GM23338 (cell line): ENCODE measurements at regions not wholly inside any gene's neighbourhood (a gene's known extent, or its start where the extent isn't known, plus 50 kb on each side); places are given as distances from the start of the nearest gene placed in this dataset.

Experiments
- CREB1 ChIP-seq: fragments of 250-450 bp; sonication (Bioruptor Pico); IDR thresholded peaks from 2 replicates; pipeline ENCODE4 v1.5.0; 2020; ENCODE audit warnings: low read depth, mild to moderate bottlenecking, moderate library complexity
- EZH2 ChIP-seq: fragments of 200-600 bp; sonication (generic); IDR thresholded peaks from one replicate; pipeline ENCODE4 v1.8.0; 2017; ENCODE audit warnings: antibody characterized with exemption, mild to moderate bottlenecking, low read depth; ENCODE audit not compliant: unreplicated experiment
- EZH2phosphoT487 ChIP-seq: fragments of 200-600 bp; sonication (generic); IDR thresholded peaks from one replicate; pipeline ENCODE4 v1.8.1; 2018; ENCODE audit warnings: antibody characterized with exemption; ENCODE audit not compliant: unreplicated experiment
- JUNB ChIP-seq: IDR thresholded peaks from one replicate; pipeline ENCODE4 v1.6.1; 2016; ENCODE audit warnings: antibody characterized with exemption; ENCODE audit not compliant: unreplicated experiment
- NANOG ChIP-seq: IDR thresholded peaks from 2 replicates; pipeline ENCODE4 v1.6.1; 2016; ENCODE audit warnings: antibody characterized with exemption, borderline replicate concordance
- POLR2AphosphoS5 ChIP-seq: IDR thresholded peaks from 2 replicates; pipeline ENCODE4 v1.6.1; 2016; ENCODE audit warnings: antibody characterized with exemption, low read depth
- STAT1 ChIP-seq: IDR thresholded peaks from one replicate; pipeline ENCODE4 v1.6.1; 2016; ENCODE audit warnings: antibody characterized with exemption; ENCODE audit not compliant: unreplicated experiment
- ZNF114 ChIP-seq: fragments of 250-450 bp; sonication (Bioruptor Pico); IDR thresholded peaks from 2 replicates; pipeline ENCODE4 v1.5.0; 2020; ENCODE audit warnings: mild to moderate bottlenecking, moderate library complexity
- TF ChIP-seq, protein P1 (sequence below), 2 experiments: fragments of 200-600 bp in 1 of 2; sonication (generic) in 1 of 2; conservative IDR thresholded peaks; 2 replicates each; pipeline versions ENCODE4 v1.5.1 to v1.6.1; 2016 to 2017; ENCODE audit warnings: antibody characterized with exemption in 2 of 2, low read depth in 2 of 2, mild to moderate bottlenecking in 2 of 2, moderate library complexity in 1 of 2
- TF ChIP-seq, protein P2 (sequence below): IDR thresholded peaks from one replicate; pipeline ENCODE4 v1.6.1; 2018; ENCODE audit warnings: antibody characterized with exemption; ENCODE audit not compliant: unreplicated experiment
- TF ChIP-seq, protein P3 (sequence below): fragments of 250-450 bp; sonication (Bioruptor Pico); IDR thresholded peaks from 2 replicates; pipeline ENCODE4 v1.5.0; 2020; ENCODE audit warnings: mild to moderate bottlenecking, moderate library complexity

DNA sequence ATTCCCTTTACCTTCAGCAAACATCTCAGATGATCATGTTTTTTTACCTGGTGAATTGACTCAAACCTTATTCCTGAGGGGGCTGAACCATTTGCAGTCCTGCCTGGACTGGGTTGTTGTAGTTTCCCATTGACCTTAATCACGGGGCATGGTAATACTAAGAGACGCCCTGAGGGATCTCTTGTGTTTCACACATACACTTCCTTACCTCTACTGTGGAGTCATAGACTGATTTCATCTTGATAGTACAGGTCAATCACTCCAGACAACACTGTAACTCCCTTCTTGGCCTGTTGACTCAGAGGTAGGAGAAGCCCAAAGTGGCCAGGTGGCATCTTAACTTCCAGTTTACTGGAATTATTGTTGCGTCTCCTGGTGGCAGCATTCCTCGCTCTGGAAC, 1064.0 kb upstream of the PCDH10 start:
- TF ChIP-seq, protein P1, sequence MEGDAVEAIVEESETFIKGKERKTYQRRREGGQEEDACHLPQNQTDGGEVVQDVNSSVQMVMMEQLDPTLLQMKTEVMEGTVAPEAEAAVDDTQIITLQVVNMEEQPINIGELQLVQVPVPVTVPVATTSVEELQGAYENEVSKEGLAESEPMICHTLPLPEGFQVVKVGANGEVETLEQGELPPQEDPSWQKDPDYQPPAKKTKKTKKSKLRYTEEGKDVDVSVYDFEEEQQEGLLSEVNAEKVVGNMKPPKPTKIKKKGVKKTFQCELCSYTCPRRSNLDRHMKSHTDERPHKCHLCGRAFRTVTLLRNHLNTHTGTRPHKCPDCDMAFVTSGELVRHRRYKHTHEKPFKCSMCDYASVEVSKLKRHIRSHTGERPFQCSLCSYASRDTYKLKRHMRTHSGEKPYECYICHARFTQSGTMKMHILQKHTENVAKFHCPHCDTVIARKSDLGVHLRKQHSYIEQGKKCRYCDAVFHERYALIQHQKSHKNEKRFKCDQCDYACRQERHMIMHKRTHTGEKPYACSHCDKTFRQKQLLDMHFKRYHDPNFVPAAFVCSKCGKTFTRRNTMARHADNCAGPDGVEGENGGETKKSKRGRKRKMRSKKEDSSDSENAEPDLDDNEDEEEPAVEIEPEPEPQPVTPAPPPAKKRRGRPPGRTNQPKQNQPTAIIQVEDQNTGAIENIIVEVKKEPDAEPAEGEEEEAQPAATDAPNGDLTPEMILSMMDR (conservative IDR thresholded peaks at IDR 0.05; ENCODE audit: low read depth in 2 of 2) = no peak
- TF ChIP-seq EZH2 (no peak), EZH2phosphoT487 (no peak), POLR2AphosphoS5 (no peak), JUNB (no peak), ZNF114 (CRISPR knock-in tag) (no peak), CREB1 (no peak), STAT1 (no peak), NANOG (no peak)
- TF ChIP-seq, protein P2, sequence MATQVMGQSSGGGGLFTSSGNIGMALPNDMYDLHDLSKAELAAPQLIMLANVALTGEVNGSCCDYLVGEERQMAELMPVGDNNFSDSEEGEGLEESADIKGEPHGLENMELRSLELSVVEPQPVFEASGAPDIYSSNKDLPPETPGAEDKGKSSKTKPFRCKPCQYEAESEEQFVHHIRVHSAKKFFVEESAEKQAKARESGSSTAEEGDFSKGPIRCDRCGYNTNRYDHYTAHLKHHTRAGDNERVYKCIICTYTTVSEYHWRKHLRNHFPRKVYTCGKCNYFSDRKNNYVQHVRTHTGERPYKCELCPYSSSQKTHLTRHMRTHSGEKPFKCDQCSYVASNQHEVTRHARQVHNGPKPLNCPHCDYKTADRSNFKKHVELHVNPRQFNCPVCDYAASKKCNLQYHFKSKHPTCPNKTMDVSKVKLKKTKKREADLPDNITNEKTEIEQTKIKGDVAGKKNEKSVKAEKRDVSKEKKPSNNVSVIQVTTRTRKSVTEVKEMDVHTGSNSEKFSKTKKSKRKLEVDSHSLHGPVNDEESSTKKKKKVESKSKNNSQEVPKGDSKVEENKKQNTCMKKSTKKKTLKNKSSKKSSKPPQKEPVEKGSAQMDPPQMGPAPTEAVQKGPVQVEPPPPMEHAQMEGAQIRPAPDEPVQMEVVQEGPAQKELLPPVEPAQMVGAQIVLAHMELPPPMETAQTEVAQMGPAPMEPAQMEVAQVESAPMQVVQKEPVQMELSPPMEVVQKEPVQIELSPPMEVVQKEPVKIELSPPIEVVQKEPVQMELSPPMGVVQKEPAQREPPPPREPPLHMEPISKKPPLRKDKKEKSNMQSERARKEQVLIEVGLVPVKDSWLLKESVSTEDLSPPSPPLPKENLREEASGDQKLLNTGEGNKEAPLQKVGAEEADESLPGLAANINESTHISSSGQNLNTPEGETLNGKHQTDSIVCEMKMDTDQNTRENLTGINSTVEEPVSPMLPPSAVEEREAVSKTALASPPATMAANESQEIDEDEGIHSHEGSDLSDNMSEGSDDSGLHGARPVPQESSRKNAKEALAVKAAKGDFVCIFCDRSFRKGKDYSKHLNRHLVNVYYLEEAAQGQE = no peak
- TF ChIP-seq, protein P3, sequence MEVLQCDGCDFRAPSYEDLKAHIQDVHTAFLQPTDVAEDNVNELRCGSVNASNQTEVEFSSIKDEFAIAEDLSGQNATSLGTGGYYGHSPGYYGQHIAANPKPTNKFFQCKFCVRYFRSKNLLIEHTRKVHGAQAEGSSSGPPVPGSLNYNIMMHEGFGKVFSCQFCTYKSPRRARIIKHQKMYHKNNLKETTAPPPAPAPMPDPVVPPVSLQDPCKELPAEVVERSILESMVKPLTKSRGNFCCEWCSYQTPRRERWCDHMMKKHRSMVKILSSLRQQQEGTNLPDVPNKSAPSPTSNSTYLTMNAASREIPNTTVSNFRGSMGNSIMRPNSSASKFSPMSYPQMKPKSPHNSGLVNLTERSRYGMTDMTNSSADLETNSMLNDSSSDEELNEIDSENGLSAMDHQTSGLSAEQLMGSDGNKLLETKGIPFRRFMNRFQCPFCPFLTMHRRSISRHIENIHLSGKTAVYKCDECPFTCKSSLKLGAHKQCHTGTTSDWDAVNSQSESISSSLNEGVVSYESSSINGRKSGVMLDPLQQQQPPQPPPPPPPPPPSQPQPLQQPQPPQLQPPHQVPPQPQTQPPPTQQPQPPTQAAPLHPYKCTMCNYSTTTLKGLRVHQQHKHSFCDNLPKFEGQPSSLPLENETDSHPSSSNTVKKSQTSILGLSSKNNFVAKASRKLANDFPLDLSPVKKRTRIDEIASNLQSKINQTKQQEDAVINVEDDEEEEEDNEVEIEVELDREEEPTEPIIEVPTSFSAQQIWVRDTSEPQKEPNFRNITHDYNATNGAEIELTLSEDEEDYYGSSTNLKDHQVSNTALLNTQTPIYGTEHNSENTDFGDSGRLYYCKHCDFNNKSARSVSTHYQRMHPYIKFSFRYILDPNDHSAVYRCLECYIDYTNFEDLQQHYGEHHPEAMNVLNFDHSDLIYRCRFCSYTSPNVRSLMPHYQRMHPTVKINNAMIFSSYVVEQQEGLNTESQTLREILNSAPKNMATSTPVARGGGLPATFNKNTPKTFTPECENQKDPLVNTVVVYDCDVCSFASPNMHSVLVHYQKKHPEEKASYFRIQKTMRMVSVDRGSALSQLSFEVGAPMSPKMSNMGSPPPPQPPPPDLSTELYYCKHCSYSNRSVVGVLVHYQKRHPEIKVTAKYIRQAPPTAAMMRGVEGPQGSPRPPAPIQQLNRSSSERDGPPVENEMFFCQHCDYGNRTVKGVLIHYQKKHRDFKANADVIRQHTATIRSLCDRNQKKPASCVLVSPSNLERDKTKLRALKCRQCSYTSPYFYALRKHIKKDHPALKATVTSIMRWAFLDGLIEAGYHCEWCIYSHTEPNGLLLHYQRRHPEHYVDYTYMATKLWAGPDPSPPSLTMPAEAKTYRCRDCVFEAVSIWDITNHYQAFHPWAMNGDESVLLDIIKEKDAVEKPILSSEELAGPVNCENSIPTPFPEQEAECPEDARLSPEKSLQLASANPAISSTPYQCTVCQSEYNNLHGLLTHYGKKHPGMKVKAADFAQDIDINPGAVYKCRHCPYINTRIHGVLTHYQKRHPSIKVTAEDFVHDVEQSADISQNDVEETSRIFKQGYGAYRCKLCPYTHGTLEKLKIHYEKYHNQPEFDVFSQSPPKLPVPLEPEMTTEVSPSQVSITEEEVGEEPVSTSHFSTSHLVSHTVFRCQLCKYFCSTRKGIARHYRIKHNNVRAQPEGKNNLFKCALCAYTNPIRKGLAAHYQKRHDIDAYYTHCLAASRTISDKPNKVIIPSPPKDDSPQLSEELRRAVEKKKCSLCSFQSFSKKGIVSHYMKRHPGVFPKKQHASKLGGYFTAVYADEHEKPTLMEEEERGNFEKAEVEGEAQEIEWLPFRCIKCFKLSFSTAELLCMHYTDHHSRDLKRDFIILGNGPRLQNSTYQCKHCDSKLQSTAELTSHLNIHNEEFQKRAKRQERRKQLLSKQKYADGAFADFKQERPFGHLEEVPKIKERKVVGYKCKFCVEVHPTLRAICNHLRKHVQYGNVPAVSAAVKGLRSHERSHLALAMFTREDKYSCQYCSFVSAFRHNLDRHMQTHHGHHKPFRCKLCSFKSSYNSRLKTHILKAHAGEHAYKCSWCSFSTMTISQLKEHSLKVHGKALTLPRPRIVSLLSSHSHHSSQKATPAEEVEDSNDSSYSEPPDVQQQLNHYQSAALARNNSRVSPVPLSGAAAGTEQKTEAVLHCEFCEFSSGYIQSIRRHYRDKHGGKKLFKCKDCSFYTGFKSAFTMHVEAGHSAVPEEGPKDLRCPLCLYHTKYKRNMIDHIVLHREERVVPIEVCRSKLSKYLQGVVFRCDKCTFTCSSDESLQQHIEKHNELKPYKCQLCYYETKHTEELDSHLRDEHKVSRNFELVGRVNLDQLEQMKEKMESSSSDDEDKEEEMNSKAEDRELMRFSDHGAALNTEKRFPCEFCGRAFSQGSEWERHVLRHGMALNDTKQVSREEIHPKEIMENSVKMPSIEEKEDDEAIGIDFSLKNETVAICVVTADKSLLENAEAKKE (CRISPR knock-in tag) = no peak
